ENCODE measurements at regions not wholly inside any gene's neighbourhood (a gene's known extent, or its start where the extent isn't known, plus 50 kb on each side); places are given as distances from the start of the nearest gene placed in this dataset.

DNA sequence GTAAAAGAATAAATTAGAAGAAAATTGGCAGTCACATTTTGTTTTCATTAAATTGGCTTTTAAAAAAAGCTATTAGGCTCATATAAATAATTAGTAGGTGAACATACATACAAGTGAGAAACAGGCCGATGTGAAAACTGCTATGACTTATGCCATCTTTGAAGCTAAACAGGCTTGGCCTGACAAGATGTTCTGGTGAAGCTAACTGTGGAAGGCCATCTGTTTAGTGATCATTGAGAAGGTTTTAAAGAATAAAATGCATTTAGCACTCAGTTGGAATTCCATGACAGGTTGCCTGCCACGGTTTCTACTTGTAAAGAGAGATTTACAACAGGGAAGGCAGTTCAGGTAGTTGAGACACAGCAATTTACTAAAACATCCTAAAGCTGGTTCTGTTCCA is 264.0 kb upstream of the AGTR1 start:
- no peak overlapping the region for H3K9ac ChIP-seq
- H3K4me2 ChIP-seq: no peak overlapping the region
- H3K9me3 ChIP-seq: no peaks in the 10 kb centered on the region
- no peaks in the 10 kb centered on the region for H3K36me3 ChIP-seq
- no peak overlapping the region for H3K4me3 ChIP-seq
- H4K20me1 ChIP-seq: no peaks in the 10 kb centered on the region
- H3K27ac ChIP-seq: no peak overlapping the region
- no peak for TF ChIP-seq Cebpa-rat (IDR thresholded peaks at IDR 0.05)
- H3K27me3 ChIP-seq: no peaks in the 10 kb centered on the region
- H3K4me1 ChIP-seq: no peaks in the 10 kb centered on the region

DNA sequence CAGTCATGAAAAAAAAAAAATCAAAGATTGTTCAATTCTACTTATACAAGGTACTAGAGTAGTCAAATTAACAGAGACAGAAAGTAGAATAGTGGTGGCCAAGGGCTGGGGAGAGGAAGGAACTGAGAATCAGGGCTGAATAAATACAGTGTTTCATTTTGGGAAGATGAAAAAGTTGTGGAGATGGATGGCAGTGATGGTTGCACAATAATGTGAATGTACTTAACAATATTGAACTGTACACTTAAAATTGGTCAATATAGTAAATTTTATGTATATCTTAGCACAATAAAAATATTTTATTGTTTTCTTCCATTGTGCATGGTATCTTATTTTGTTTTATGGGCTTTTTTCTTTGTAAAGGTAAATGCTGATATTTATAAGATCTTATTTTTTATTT is 262.2 kb upstream of the AGTR1 start:
- Histone ChIP-seq H3K9me3 (no peaks in the 10 kb centered on the region), H3K4me3 (no peak overlapping the region), H3K27me3 (no peaks in the 10 kb centered on the region), H3K9ac (no peak overlapping the region), H3K27ac (no peak overlapping the region), H4K20me1 (no peaks in the 10 kb centered on the region), H3K36me3 (no peaks in the 10 kb centered on the region), H3K4me1 (no peaks in the 10 kb centered on the region), H3K4me2 (no peak overlapping the region)
- no peak for TF ChIP-seq Cebpa-rat (IDR thresholded peaks at IDR 0.05)

DNA sequence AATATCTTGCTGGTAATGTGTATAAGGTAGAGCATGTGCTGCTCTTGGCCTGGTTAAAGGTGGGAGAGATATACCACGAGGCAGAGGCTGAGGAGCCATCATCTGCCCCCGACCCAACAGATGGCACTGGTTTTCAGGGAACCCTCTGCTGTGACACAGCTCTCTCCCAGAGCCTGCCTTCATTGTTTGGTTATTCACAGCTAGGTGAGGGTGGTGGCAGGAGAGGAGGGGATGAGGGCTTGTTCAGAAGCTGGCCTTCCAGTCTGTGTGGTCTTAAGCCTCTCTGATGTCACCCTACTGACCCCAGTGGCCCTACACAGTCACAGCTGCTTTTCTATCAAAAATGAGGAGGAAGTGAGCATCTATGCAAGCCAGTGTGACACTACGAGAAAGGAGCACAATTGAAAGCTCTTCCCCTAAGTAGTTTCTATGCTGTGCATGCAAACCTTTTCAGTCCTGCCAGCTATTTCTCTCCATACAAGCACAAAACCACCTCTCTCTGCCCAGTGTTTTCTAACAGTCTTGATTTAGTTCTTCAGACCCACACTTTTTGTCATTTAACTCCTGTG is 258.4 kb upstream of the AGTR1 start:
- Histone ChIP-seq H3K4me1 (no peaks in the 10 kb centered on the region), H3K4me3 (no peak overlapping the region), H3K9ac (no peak overlapping the region), H4K20me1 (no peaks in the 10 kb centered on the region), H3K36me3 (no peaks in the 10 kb centered on the region), H3K4me2 (no peak overlapping the region), H3K27me3 (no peaks in the 10 kb centered on the region), H3K9me3 (no peaks in the 10 kb centered on the region), H3K27ac (no peak overlapping the region)
- no peak for TF ChIP-seq Cebpa-rat (IDR thresholded peaks at IDR 0.05)

DNA sequence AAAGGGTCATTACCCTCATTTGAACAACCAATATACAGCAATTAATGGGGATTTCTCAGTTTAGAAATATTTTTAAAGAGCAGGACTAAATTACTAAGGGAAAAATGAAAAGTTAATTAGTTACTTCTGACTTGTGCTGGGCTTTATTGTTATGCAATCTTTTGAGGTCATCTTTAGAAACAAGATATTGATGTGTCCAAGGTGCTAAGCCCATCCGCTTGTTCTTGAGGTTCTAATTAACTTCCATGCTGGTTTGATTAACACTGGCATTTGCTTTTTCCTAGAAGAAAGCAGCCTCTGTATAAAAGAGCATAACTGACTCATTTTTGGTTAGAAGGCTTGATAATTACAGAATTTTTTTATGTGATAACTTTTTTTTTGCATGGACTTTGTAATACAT is 256.5 kb upstream of the AGTR1 start:
- Histone ChIP-seq H3K36me3 (no peaks in the 10 kb centered on the region), H3K27ac (no peak overlapping the region), H3K9ac (no peak overlapping the region), H3K9me3 (no peaks in the 10 kb centered on the region), H3K4me2 (no peak overlapping the region), H3K4me3 (no peak overlapping the region), H3K27me3 (no peaks in the 10 kb centered on the region), H3K4me1 (no peaks in the 10 kb centered on the region), H4K20me1 (no peaks in the 10 kb centered on the region)
- no peak for TF ChIP-seq Cebpa-rat (IDR thresholded peaks at IDR 0.05)

DNA sequence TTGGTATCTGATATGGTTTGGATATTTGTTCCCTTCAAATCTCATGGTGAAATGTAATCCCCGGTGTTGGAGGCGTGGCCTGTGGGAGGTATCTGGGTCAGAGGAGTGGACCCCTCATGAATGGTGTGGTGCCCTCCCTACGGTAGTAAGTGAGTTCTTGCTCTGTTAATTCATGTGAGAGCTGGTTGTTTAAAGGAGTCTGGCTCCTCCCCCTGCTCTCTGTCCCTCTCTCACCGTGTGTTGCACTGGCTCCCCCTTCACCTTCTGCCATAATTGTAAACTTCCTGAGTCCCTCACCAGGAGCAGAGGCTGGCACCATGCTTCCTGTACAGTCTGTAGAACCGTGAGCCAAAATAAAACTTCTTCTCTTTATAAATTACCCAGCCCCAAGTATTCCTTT is 246.9 kb upstream of the AGTR1 start:
- H3K4me1 ChIP-seq: no peaks in the 10 kb centered on the region
- no peaks in the 10 kb centered on the region for H4K20me1 ChIP-seq
- no peaks in the 10 kb centered on the region for H3K27me3 ChIP-seq
- no peak overlapping the region for H3K4me3 ChIP-seq
- H3K9ac ChIP-seq: no peak overlapping the region
- H3K9me3 ChIP-seq: no peaks in the 10 kb centered on the region
- no peak overlapping the region for H3K27ac ChIP-seq
- TF ChIP-seq Cebpa-rat (IDR thresholded peaks at IDR 0.05): no peak
- no peaks in the 10 kb centered on the region for H3K36me3 ChIP-seq
- H3K4me2 ChIP-seq: no peak overlapping the region

DNA sequence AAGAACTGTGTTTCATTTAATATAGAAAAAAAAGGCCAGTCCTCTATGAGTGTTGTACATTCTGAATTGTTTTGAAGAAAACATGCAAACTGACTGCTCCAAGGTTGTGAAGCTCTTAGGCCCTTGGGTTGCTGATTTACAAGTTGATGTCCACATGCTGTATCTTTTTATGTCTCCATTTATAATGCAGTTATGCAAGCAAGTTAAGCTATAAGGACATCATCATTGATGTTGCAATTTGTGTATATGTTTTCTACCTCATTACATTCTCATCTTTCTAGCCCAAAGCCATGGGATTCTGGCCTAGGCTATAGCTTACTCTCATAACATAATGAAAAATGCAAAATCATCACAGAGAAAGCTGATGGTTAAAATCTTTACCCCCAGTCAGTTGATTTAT is 245.7 kb upstream of the AGTR1 start:
- Histone ChIP-seq H3K9me3 (no peaks in the 10 kb centered on the region), H3K9ac (no peak overlapping the region), H3K4me2 (no peak overlapping the region), H3K36me3 (no peaks in the 10 kb centered on the region), H3K4me1 (no peaks in the 10 kb centered on the region), H3K27me3 (no peaks in the 10 kb centered on the region), H3K27ac (no peak overlapping the region), H3K4me3 (no peak overlapping the region), H4K20me1 (no peaks in the 10 kb centered on the region)
- TF ChIP-seq Cebpa-rat (IDR thresholded peaks at IDR 0.05): no peak

DNA sequence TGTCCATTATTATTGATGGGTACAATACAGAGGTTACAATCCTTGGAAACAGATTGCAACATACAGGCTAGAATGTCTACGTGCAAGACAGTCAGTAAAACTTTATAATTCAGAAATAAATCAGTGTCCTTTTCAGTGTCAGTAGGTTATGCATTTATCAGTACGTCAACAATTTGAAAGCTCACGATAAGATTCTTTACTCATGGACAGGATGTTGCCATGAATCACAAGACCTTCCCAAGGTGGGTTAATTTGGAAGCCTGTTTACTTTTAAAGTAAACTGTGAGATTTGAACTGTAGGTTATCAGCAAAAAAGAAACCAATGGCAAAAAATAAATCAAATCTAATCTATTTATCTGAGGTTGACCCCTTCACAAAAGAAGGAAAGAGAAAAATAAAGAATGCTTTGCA is 243.9 kb upstream of the AGTR1 start:
- H3K4me1 ChIP-seq: no peaks in the 10 kb centered on the region
- H3K9ac ChIP-seq: no peak overlapping the region
- no peaks in the 10 kb centered on the region for H3K36me3 ChIP-seq
- H3K27ac ChIP-seq: no peak overlapping the region
- H3K9me3 ChIP-seq: no peaks in the 10 kb centered on the region
- no peaks in the 10 kb centered on the region for H4K20me1 ChIP-seq
- no peak overlapping the region for H3K4me3 ChIP-seq
- H3K27me3 ChIP-seq: no peaks in the 10 kb centered on the region
- no peak for TF ChIP-seq Cebpa-rat (IDR thresholded peaks at IDR 0.05)
- H3K4me2 ChIP-seq: no peak overlapping the region

DNA sequence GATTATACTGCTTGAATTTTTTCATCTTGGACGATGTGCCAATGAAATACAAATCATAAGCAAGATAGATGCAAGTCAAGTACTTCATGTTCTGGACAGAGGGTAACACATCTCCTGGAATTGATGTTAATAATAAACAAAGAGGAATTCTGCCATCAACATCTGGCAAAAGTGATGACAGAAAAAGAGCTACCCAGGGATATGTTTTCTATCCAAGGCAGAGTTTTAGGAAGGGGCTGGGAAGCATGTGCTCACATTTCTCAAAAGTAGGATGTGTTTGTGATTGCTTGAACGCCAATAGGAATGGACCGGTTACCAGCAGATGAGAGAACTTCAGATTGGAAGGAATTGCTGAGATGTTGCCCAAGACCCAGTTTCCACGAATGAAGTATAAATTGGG is 242.6 kb upstream of the AGTR1 start:
- Histone ChIP-seq H3K27me3 (no peaks in the 10 kb centered on the region), H3K9me3 (no peaks in the 10 kb centered on the region), H3K4me2 (no peak overlapping the region), H3K36me3 (no peaks in the 10 kb centered on the region), H3K4me1 (no peaks in the 10 kb centered on the region), H3K27ac (no peak overlapping the region), H4K20me1 (no peaks in the 10 kb centered on the region), H3K9ac (no peak overlapping the region), H3K4me3 (no peak overlapping the region)
- TF ChIP-seq Cebpa-rat (IDR thresholded peaks at IDR 0.05): no peak

DNA sequence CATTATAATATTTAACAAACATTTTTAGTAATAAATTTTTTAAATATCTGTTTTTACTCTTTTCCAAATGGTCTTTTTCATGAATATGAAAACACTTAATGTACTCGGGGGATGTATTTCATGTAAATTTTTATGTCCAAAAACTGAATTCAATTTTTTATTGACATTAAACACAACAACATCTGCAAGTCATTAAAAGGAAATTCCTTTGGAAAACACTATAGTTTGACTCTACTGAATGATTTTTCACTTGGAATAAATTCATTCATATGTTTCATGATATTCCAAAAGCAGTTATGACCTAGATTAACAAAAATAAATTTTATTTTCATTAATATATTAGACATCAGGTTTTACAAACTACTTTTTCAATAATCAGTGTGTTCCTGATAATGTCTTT is 239.8 kb upstream of the AGTR1 start:
- TF ChIP-seq Cebpa-rat (IDR thresholded peaks at IDR 0.05): no peak
- Histone ChIP-seq H3K36me3 (no peaks in the 10 kb centered on the region), H3K4me2 (no peak overlapping the region)

DNA sequence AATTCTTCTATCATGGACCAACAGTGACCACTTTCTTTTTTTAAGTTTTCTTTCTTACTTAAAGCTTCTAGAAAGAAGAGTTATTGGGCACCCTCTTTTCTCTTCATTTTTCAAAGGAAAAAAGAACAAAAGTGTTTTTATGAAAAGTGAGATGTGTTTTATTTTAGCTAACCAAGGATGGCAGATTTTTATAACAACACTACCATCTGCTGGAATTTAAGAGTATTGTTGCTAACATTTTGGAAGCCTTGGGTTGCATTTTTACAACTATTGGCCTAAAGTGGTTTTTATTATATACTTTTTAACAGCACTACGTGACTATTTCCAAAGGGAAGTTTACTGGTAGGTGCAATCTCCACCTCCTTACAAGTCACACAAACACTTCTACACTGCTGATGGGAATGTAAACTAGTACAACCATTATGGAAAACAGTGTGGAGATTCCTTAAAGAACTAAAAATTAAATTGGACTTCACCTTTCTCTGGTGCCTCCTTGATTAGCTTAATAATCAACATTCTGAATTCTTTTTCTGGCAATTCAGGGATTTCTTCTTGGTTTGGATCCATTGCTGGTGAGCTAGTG is 237.7 kb upstream of the AGTR1 start:
- Histone ChIP-seq H3K4me2 (no peak overlapping the region), H3K9ac (no peak overlapping the region), H3K27me3 (no peaks in the 10 kb centered on the region), H3K9me3 (no peaks in the 10 kb centered on the region), H4K20me1 (no peaks in the 10 kb centered on the region), H3K4me3 (no peak overlapping the region), H3K4me1 (no peaks in the 10 kb centered on the region), H3K27ac (no peak overlapping the region), H3K36me3 (no peaks in the 10 kb centered on the region)
- TF ChIP-seq Cebpa-rat (IDR thresholded peaks at IDR 0.05): no peak

More for the DNA sequence above, 239.8 kb upstream of the AGTR1 start:
- no peaks in the 10 kb centered on the region for H3K9me3 ChIP-seq
- H3K4me3 ChIP-seq: no peak overlapping the region
- no peak overlapping the region for H3K9ac ChIP-seq
- no peaks in the 10 kb centered on the region for H3K27me3 ChIP-seq
- H3K27ac ChIP-seq: no peak overlapping the region
- H3K4me1 ChIP-seq: no peaks in the 10 kb centered on the region
- H4K20me1 ChIP-seq: no peaks in the 10 kb centered on the region

DNA sequence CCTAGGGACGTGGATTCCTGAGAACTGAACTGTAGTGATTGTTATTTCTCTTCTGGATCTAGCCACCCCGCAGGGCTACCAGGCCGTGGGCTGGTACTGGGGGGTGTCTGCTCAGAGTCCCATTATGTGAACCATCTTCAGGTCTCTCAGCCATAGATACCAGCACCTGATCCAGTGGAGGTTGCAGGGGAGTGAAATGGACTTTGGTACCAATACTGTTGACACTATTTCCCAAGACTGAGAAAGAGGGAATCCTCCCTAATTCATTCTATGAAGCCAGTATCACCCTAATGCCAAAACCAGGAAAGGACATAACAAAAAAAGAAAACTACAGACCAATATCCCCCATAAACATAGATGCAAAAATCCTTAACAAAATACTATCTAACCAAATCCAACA is 237.0 kb upstream of the AGTR1 start:
- Histone ChIP-seq H3K27ac (no peak overlapping the region), H3K9ac (no peak overlapping the region), H3K4me3 (no peak overlapping the region), H3K27me3 (no peaks in the 10 kb centered on the region), H3K36me3 (no peaks in the 10 kb centered on the region), H3K4me1 (no peaks in the 10 kb centered on the region), H3K9me3 (no peaks in the 10 kb centered on the region), H3K4me2 (no peak overlapping the region), H4K20me1 (no peaks in the 10 kb centered on the region)
- TF ChIP-seq Cebpa-rat (IDR thresholded peaks at IDR 0.05): no peak

Measured in BLaER1 (cell line).